ENCODE measurements at regions not wholly inside any gene's neighbourhood (a gene's known extent, or its start where the extent isn't known, plus 50 kb on each side); places are given as distances from the start of the nearest gene placed in this dataset.

DNA sequence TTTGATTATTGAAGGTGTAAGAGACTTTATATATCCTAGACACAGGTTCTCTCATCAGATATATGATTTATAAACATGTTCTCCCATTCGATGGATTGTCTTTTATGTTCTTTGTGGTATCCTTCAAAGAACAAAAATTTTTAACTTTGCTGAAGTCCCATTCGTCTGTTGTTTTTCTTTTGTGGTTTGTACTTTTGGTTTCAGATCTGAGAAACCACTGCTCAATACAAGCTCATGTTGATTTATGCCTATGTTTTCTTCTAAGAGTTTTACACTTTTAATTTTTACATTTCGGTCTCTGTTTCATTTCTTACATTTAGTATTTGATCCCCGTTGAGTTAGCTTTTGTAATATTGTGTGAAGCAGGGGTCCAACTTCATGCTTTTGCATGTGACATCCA is 103.3 kb upstream of the SPRED1 start:
- Histone ChIP-seq H3K27me3 (ENCODE audit: low read depth) (no peaks in the 10 kb centered on the region), H3K9me3 (replicated peaks) (peaks cover 16% of the 10 kb centered on the region), H3K36me3 (no peaks in the 10 kb centered on the region), H3K4me3 (no peak overlapping the region), H3K4me1 (no peaks in the 10 kb centered on the region), H3K27ac (replicated peaks) (no peak overlapping the region)
- intact Hi-C loops (cut with micrococcal nuclease), result no loop called here
- no peak for TF ChIP-seq CTCF (IDR thresholded peaks at IDR 0.05; ENCODE audit: borderline replicate concordance)
- no peak for DNase-seq

DNA sequence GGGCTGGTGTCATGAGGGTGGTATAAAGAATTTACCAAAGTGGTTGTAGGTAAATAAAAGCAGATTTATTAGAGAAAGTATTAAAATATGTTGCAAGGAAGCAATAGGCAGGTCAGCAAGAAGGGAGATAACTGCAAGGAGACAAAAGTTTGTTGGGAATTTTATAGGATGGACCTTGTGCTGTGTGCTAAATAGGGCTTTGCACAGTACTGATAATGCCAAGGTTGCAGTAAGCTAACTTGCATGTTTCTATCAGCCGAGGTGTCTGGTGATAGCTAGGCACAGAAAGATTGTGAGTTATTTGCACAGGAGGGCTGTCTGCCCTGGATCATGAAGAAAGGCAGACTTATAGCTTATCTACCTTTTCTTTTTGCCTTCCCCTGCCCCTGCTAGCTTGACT is 102.5 kb upstream of the SPRED1 start:
- intact Hi-C loops (cut with micrococcal nuclease), result no loop called here
- DNase-seq, result no peak

DNA sequence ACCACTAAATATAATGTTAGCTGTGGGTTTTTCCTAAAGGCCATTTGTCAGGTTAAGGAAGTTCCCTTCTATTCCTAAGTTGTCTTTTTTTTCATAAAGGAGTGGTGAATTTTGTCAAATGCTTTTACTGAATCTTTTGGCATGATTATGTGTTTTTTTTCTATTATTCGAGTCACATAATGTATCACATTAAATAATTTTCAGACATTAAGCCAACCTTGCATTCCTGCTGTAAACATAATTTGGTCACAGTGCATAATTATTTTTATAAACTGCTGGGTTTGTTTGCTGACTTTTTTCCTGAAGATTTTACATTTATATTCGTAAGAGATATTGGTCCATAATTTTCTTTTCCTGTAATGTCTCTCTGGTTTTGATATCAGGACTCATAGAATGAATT is 101.8 kb upstream of the SPRED1 start:
- intact Hi-C loops (cut with micrococcal nuclease), result no loop called here
- H3K4me3 ChIP-seq, result no peak overlapping the region
- H3K9me3 ChIP-seq (replicated peaks), result peaks cover 27% of the 10 kb centered on the region
- H3K4me1 ChIP-seq, result no peaks in the 10 kb centered on the region
- no peaks in the 10 kb centered on the region for H3K27me3 ChIP-seq (ENCODE audit: low read depth)
- no peaks in the 10 kb centered on the region for H3K36me3 ChIP-seq
- no peak for DNase-seq
- no peak overlapping the region for H3K27ac ChIP-seq (replicated peaks)
- TF ChIP-seq CTCF (IDR thresholded peaks at IDR 0.05; ENCODE audit: borderline replicate concordance), result no peak

More for the DNA sequence above, 102.5 kb upstream of the SPRED1 start:
- TF ChIP-seq CTCF (IDR thresholded peaks at IDR 0.05; ENCODE audit: borderline replicate concordance), result no peak
- Histone ChIP-seq H3K4me3 (no peak overlapping the region), H3K27ac (replicated peaks) (no peak overlapping the region), H3K36me3 (no peaks in the 10 kb centered on the region), H3K4me1 (no peaks in the 10 kb centered on the region), H3K9me3 (replicated peaks) (peaks cover 20% of the 10 kb centered on the region), H3K27me3 (ENCODE audit: low read depth) (no peaks in the 10 kb centered on the region)

DNA sequence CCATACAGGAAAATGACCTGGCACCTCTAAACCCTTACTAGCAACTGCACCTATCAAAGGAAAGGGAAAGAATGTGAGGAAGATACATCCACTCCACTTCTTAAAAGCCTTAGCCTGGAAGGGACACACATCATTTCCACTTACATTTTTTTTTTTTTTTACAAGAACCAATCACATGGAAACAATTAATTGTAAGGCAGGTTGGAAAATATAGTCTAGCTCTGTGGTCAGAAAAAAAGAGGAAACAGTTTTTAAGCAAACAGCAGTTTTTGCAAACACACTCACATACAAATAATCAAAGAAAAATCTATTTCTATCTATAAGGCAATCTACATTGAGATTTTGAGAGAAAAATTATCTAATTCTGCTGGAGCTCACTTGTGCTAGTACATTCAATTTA is 98.9 kb upstream of the SPRED1 start:
- Histone ChIP-seq H3K36me3 (no peaks in the 10 kb centered on the region), H3K4me1 (no peaks in the 10 kb centered on the region), H3K9me3 (replicated peaks) (peaks cover 46% of the 10 kb centered on the region), H3K27ac (replicated peaks) (no peak overlapping the region), H3K4me3 (no peak overlapping the region), H3K27me3 (ENCODE audit: low read depth) (no peaks in the 10 kb centered on the region)
- intact Hi-C loops (cut with micrococcal nuclease), result no loop called here
- no peak for DNase-seq
- no peak for TF ChIP-seq CTCF (IDR thresholded peaks at IDR 0.05; ENCODE audit: borderline replicate concordance)

DNA sequence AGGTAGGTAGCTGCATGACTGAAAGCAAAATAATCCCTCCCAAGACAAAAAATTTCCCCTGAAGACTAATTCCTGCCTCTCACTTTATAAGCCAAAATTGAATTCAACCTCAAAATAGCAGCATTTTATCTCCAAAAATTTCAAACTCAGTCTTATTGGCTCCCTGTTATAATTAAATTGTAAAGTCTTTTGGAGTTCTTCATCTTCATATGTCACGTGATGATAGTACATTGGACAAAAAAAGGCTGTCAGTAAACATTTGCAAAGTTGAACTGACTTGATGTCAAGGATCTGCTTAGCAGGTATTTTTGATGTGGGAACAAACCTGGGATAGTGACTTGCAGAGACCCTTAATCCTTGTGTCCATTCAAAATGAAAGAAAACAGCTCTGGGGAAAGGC is 98.4 kb upstream of the SPRED1 start:
- no peak overlapping the region for H3K4me3 ChIP-seq
- peaks cover 46% of the 10 kb centered on the region for H3K9me3 ChIP-seq (replicated peaks)
- no peak for TF ChIP-seq CTCF (IDR thresholded peaks at IDR 0.05; ENCODE audit: borderline replicate concordance)
- no peak overlapping the region for H3K27ac ChIP-seq (replicated peaks)
- H3K4me1 ChIP-seq, result no peaks in the 10 kb centered on the region
- no peaks in the 10 kb centered on the region for H3K27me3 ChIP-seq (ENCODE audit: low read depth)
- DNase-seq, result no peak
- no peaks in the 10 kb centered on the region for H3K36me3 ChIP-seq
- intact Hi-C loops (cut with micrococcal nuclease), result no loop called here

GRCh38 chr15:38154837-38155236 is 97.8 kb upstream of the SPRED1 start:
- H3K27ac ChIP-seq (replicated peaks), result no peak overlapping the region
- DNase-seq, result no peak
- intact Hi-C loops (cut with micrococcal nuclease), result no loop called here
- H3K36me3 ChIP-seq, result no peaks in the 10 kb centered on the region
- no peak for TF ChIP-seq CTCF (IDR thresholded peaks at IDR 0.05; ENCODE audit: borderline replicate concordance)
- H3K4me3 ChIP-seq, result no peak overlapping the region
- H3K27me3 ChIP-seq (ENCODE audit: low read depth), result no peaks in the 10 kb centered on the region
- H3K9me3 ChIP-seq (replicated peaks), result peaks cover 46% of the 10 kb centered on the region
- H3K4me1 ChIP-seq, result no peaks in the 10 kb centered on the region
